Gastroesophageal sphincter (tissue), 3 donors: ENCODE measurements at regions not wholly inside any gene's neighbourhood (a gene's known extent, or its start where the extent isn't known, plus 50 kb on each side); places are given as distances from the start of the nearest gene placed in this dataset.

Source experiments
- POLR2A ChIP-seq, 2 donors: fragments of 450-650 bp; IDR thresholded peaks; one replicate each; pipeline ENCODE4 v1.6.1; 2017; ENCODE audit warnings: antibody characterized with exemption in 2 of 2, mild to moderate bottlenecking in 2 of 2, moderate library complexity in 1 of 2
- POLR2AphosphoS5 ChIP-seq: sonication (generic); formaldehyde crosslinking; IDR thresholded peaks from one replicate; pipeline ENCODE4 v1.6.1; 2017; ENCODE audit warnings: antibody characterized with exemption
- TF ChIP-seq, protein P1 (sequence below), 4 experiments: fragments of 200-600 bp in 2 of 4; fragments of 450-650 bp in 2 of 4; sonication (generic) in 1 of 4; IDR thresholded peaks; one replicate each; pipeline ENCODE4 v1.5.1; 2017 to 2019; ENCODE audit warnings: antibody characterized with exemption in 4 of 4, mild to moderate bottlenecking in 2 of 4, moderate library complexity in 2 of 4

- TF ChIP-seq, protein P1, sequence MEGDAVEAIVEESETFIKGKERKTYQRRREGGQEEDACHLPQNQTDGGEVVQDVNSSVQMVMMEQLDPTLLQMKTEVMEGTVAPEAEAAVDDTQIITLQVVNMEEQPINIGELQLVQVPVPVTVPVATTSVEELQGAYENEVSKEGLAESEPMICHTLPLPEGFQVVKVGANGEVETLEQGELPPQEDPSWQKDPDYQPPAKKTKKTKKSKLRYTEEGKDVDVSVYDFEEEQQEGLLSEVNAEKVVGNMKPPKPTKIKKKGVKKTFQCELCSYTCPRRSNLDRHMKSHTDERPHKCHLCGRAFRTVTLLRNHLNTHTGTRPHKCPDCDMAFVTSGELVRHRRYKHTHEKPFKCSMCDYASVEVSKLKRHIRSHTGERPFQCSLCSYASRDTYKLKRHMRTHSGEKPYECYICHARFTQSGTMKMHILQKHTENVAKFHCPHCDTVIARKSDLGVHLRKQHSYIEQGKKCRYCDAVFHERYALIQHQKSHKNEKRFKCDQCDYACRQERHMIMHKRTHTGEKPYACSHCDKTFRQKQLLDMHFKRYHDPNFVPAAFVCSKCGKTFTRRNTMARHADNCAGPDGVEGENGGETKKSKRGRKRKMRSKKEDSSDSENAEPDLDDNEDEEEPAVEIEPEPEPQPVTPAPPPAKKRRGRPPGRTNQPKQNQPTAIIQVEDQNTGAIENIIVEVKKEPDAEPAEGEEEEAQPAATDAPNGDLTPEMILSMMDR (IDR thresholded peaks at IDR 0.05), result no peak
- TF ChIP-seq POLR2AphosphoS5 (no peak), POLR2A (IDR thresholded peaks at IDR 0.05) (no peak)
These were observed 846.7 kb upstream of the PRKX start for GRCh38 chrX:4560192-4560591.
